ENCODE measurements at regions not wholly inside any gene's neighbourhood (a gene's known extent, or its start where the extent isn't known, plus 50 kb on each side); places are given as distances from the start of the nearest gene placed in this dataset.

GRCh38 chr2:66329081-66329605 is 105.8 kb upstream of the MEIS1 start:
- Histone ChIP-seq H3K4me1 (replicated peaks in 1 of 2) (peaks cover 0 to 16% of the 10 kb centered on the region in 2 donors), H3K27ac (no peak overlapping the region), H3K4me3 (no peak overlapping the region)
- in situ Hi-C loops (cut with MboI; ENCODE audit: low pct_unique_long_range_greater_than_20kb in 2 of 9, low sequenced_read_pairs in 9 of 9, unreplicated experiment in 9 of 9): no loop called here
- WGBS, 10 experiments: 0 to 93% (median 54%) methylated on average over 1 to 5 of the region's 5 CpGs; no CpG with 5 or more reads in 2 of the 10 experiments
- no peak for ATAC-seq (replicated peaks in 6 of 8)

DNA sequence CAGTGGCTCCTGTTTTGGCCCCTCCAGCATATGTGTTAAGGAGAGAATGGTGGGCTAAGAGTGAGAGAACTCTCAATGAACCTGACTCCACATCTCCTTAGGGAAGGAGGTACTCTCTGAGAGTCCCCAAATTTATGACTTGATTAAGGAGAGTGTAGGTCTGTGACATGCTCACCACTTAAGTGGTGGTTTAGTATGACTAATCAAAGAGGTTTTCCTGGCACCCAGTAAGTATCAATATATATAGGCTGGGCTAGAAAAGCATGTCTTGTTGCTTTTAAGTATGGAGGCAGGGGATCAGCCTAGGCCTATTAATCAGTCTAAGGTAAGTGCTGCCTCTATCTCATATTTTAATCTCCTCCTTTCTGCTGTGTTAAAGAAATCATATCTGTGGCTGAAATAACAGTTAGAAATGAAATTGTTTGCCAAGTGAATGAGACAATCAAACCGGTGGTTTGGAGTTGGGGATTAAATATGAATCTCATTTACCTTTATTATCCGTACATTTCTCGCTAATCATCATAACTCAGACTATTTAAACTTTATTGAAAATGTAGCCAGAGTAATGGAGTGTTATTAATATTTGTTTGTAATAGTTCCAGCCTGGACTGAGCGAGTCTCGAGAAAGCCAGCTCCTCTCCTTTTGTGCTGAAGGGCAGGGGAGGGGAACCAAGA is 107.7 kb upstream of the MEIS1 start:
- ATAC-seq (replicated peaks in 6 of 8): peak in 5 of 8 experiments; percentile 41 to 86 (median 73)
- H3K27ac ChIP-seq: no peak overlapping the region
- H3K4me1 ChIP-seq (replicated peaks in 1 of 2): peaks cover 17 to 35% of the 10 kb centered on the region in 2 donors
- WGBS, 10 experiments: 50 to 100% (median 81%) methylated on average over 1 to 5 of the region's 5 CpGs; no CpG with 5 or more reads in 1 of the 10 experiments
- H3K4me3 ChIP-seq: no peak overlapping the region
- in situ Hi-C loops (cut with MboI; ENCODE audit: low pct_unique_long_range_greater_than_20kb in 2 of 9, low sequenced_read_pairs in 9 of 9, unreplicated experiment in 9 of 9): no loop called here

GRCh38 chr2:66324909-66325528 is 109.9 kb upstream of the MEIS1 start:
- ATAC-seq (replicated peaks in 6 of 8): peak in 4 of 8 experiments; percentile 28 to 82 (median 36)
- H3K4me1 ChIP-seq (replicated peaks in 1 of 2): peaks cover 18 to 39% of the 10 kb centered on the region in 2 donors
- no peak overlapping the region for H3K4me3 ChIP-seq
- in situ Hi-C loops (cut with MboI; ENCODE audit: low pct_unique_long_range_greater_than_20kb in 2 of 9, low sequenced_read_pairs in 9 of 9, unreplicated experiment in 9 of 9): no loop called here
- 6 to 100% (median 78%) methylated on average over 1 to 4 of the region's 4 CpGs; no CpG with 5 or more reads in 2 of the 10 experiments for WGBS, 10 experiments
- H3K27ac ChIP-seq: no peak overlapping the region

DNA sequence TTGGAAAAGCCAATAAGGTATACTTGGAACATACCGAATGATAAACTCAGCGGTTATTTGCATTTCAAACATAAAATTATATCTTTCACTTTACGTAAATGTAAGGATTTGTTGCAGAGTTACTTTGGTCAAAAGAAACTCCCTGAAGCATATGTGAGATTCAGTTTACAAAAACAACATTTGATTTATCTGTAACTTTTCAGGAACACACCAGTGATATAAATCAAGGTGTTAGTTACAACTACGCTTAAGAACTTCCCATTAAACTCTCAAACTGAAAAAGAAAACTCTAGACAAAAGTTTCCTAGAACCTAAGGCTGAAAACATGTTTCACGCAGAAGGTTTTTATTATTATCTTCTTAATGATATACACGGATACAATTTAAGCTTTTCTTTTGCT is 110.6 kb upstream of the MEIS1 start:
- WGBS, 10 experiments: 41 to 100% (median 86%) methylated on average over 2 to 6 of the region's 6 CpGs
- ATAC-seq (replicated peaks in 6 of 8): no peak
- in situ Hi-C loops (cut with MboI; ENCODE audit: low pct_unique_long_range_greater_than_20kb in 2 of 9, low sequenced_read_pairs in 9 of 9, unreplicated experiment in 9 of 9): no loop called here
- Histone ChIP-seq H3K4me1 (replicated peaks in 1 of 2) (peaks cover 18 to 39% of the 10 kb centered on the region in 2 donors), H3K27ac (no peak overlapping the region), H3K4me3 (no peak overlapping the region)

- WGBS, 10 experiments: 16 to 53% (median 29%) methylated on average over 1 to 8 of the region's 8 CpGs; no CpG with 5 or more reads in 2 of the 10 experiments
- in situ Hi-C loops (cut with MboI; ENCODE audit: low pct_unique_long_range_greater_than_20kb in 2 of 9, low sequenced_read_pairs in 9 of 9, unreplicated experiment in 9 of 9): no loop called here
- peaks cover 18 to 39% of the 10 kb centered on the region in 2 donors for H3K4me1 ChIP-seq (replicated peaks in 1 of 2)
- no peak overlapping the region for H3K27ac ChIP-seq
- H3K4me3 ChIP-seq: no peak overlapping the region
- peak in 2 of 8 experiments; percentile 21 to 23 for ATAC-seq (replicated peaks in 6 of 8)
These were observed 111.5 kb upstream of the MEIS1 start for GRCh38 chr2:66323406-66323805.

- H3K4me3 ChIP-seq: no peak overlapping the region
- H3K27ac ChIP-seq: no peak overlapping the region
- 10 to 93% (median 30%) methylated on average over 2 to 8 of the region's 9 CpGs; no CpG with 5 or more reads in 1 of the 10 experiments for WGBS, 10 experiments
- in situ Hi-C loops (cut with MboI; ENCODE audit: low pct_unique_long_range_greater_than_20kb in 2 of 9, low sequenced_read_pairs in 9 of 9, unreplicated experiment in 9 of 9): no loop called here
- ATAC-seq (replicated peaks in 6 of 8): peak in 4 of 8 experiments; percentile 36 to 61 (median 48)
- H3K4me1 ChIP-seq (replicated peaks in 1 of 2): peaks cover 19 to 41% of the 10 kb centered on the region in 2 donors
These were observed 112.2 kb upstream of the MEIS1 start for GRCh38 chr2:66322506-66323260.

GRCh38 chr2:66318009-66318561 is 116.8 kb upstream of the MEIS1 start:
- 27 to 86% (median 69%) methylated on average over 1 to 3 of the region's 3 CpGs; no CpG with 5 or more reads in 1 of the 10 experiments for WGBS, 10 experiments
- ATAC-seq (replicated peaks in 6 of 8): no peak
- Histone ChIP-seq H3K4me3 (no peak overlapping the region), H3K27ac (no peak overlapping the region), H3K4me1 (replicated peaks in 1 of 2) (peaks cover 17 to 19% of the 10 kb centered on the region in 2 donors)
- in situ Hi-C loops (cut with MboI; ENCODE audit: low pct_unique_long_range_greater_than_20kb in 2 of 9, low sequenced_read_pairs in 9 of 9, unreplicated experiment in 9 of 9): no loop called here

GRCh38 chr2:66317268-66317890 is 117.5 kb upstream of the MEIS1 start:
- ATAC-seq (replicated peaks in 6 of 8): no peak
- peak overlapping the region in 1 of 2 donors; percentile 48 for H3K27ac ChIP-seq
- peaks cover 9 to 12% of the 10 kb centered on the region in 2 donors for H3K4me1 ChIP-seq (replicated peaks in 1 of 2)
- no peak overlapping the region for H3K4me3 ChIP-seq
- in situ Hi-C loops (cut with MboI; ENCODE audit: low pct_unique_long_range_greater_than_20kb in 2 of 9, low sequenced_read_pairs in 9 of 9, unreplicated experiment in 9 of 9): no loop called here
- WGBS, 10 experiments: 0 to 100% (median 81%) methylated on average over 1 to 4 of the region's 4 CpGs

- Histone ChIP-seq H3K27ac (no peak overlapping the region), H3K4me3 (no peak overlapping the region), H3K4me1 (replicated peaks in 1 of 2) (peaks cover 11 to 13% of the 10 kb centered on the region in 2 donors)
- no peak for ATAC-seq (replicated peaks in 6 of 8)
- WGBS, 10 experiments: 44 to 100% (median 80%) methylated on average over 1 of the region's 1 CpG; no CpG with 5 or more reads in 3 of the 10 experiments
- in situ Hi-C loops (cut with MboI; ENCODE audit: low pct_unique_long_range_greater_than_20kb in 2 of 9, low sequenced_read_pairs in 9 of 9, unreplicated experiment in 9 of 9): no loop called here
These were observed 128.4 kb upstream of the MEIS1 start for GRCh38 chr2:66306483-66306882.

- ATAC-seq (replicated peaks in 6 of 8): peak; percentile 45 to 94 (median 67)
- Histone ChIP-seq H3K4me3 (no peak overlapping the region), H3K4me1 (replicated peaks in 1 of 2) (peaks cover 16 to 19% of the 10 kb centered on the region in 2 donors), H3K27ac (no peak overlapping the region)
- in situ Hi-C loops (cut with MboI; ENCODE audit: low pct_unique_long_range_greater_than_20kb in 2 of 9, low sequenced_read_pairs in 9 of 9, unreplicated experiment in 9 of 9): no loop called here
- WGBS, 10 experiments: 0 to 83% (median 33%) methylated on average over 1 to 11 of the region's 12 CpGs; no CpG with 5 or more reads in 1 of the 10 experiments
These were observed 129.2 kb upstream of the MEIS1 start for GRCh38 chr2:66305718-66306117.

- H3K4me1 ChIP-seq (replicated peaks in 1 of 2): peaks cover 16 to 22% of the 10 kb centered on the region in 2 donors
- H3K27ac ChIP-seq: no peak overlapping the region
- in situ Hi-C loops (cut with MboI; ENCODE audit: low pct_unique_long_range_greater_than_20kb in 2 of 9, low sequenced_read_pairs in 9 of 9, unreplicated experiment in 9 of 9): no loop called here
- H3K4me3 ChIP-seq: no peak overlapping the region
- no peak for ATAC-seq (replicated peaks in 6 of 8)
- 24 to 100% (median 79%) methylated on average over 1 to 3 of the region's 4 CpGs; no CpG with 5 or more reads in 4 of the 10 experiments for WGBS, 10 experiments
These were observed 131.5 kb upstream of the MEIS1 start for GRCh38 chr2:66303471-66303870.

DNA sequence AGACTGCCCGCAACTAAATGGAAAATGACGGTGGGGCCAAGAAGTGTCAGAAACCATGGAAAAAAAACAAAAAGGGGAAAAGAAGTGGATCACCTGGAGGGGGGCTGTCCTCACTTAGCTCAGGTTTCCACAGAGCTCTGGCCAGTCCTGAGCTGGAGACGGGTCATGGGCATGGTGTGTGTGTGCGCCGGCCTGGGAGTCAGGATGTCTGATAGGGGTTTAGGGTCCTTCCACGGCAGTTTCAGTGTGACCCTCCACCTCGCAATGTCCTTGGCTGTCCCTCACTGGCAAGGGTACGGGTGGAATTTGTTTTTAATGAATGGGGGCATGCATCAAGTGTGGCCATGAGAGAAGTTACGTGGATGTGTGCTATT is 133.2 kb upstream of the MEIS1 start:
- in situ Hi-C loops (cut with MboI; ENCODE audit: low pct_unique_long_range_greater_than_20kb in 2 of 9, low sequenced_read_pairs in 9 of 9, unreplicated experiment in 9 of 9): no loop called here
- Histone ChIP-seq H3K27ac (no peak overlapping the region), H3K4me3 (no peak overlapping the region), H3K4me1 (replicated peaks in 1 of 2) (peaks cover 16 to 22% of the 10 kb centered on the region in 2 donors)
- no peak for ATAC-seq (replicated peaks in 6 of 8)
- WGBS, 10 experiments: 39 to 92% (median 83%) methylated on average over 1 to 9 of the region's 9 CpGs; no CpG with 5 or more reads in 1 of the 10 experiments

Data from motor neuron (in vitro differentiated cells).